ENCODE measurements at regions not wholly inside any gene's neighbourhood (a gene's known extent, or its start where the extent isn't known, plus 50 kb on each side); places are given as distances from the start of the nearest gene placed in this dataset.

DNA sequence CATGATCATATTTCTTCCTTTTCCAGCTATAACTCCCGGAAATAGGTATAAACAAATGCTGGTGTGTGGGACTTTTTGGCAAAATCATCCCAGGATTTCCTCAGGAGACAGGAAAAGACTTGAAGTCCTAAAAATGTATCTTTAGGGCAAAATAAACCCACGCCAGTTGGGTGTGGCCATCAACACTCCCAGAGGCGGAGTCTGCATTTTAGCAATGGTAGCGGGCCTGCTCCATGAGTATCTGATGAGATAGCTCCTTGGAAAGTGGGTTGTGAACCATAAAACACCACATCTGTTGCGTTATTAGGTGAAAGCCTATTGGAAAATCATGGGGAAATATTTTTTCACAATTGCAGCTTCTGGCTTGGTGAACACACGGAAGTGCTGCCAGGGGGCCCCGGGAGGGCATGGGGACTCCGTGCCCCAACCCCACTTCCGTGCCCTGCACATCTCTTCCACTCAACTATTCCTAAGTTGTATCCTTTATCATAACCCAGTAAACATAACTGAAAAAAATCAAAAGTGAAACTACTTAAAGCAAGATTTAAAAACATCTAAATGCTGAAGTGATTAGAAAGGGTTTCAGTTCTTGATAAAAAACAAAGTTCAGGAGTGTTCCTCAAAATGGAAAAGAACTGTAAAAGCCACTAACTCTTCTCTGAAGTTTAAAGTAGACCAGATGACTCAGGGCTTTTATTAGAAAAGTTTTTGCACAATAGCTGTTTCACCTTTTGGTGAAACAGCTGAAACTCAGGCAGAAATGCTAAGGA, 111.2 kb downstream of the LRRC70 start:
- no peaks in the 10 kb centered on the region for H3K4me1 ChIP-seq
- H3K36me3 ChIP-seq (replicated peaks in 1 of 2; ENCODE audit: insufficient read depth in 1 of 2, low read depth in 2 of 2): no peaks in the 10 kb centered on the region
- H3K4me3 ChIP-seq: no peak overlapping the region
- no peaks in the 10 kb centered on the region for H3K27me3 ChIP-seq
- H3K9me3 ChIP-seq: no peaks in the 10 kb centered on the region
- ATAC-seq (no peak), DNase-seq (no peak)
- WGBS, 2 donors: 68 to 69% methylated on average over 9 of the region's 9 CpGs
- H3K27ac ChIP-seq: no peak overlapping the region
- TF ChIP-seq, protein P1, sequence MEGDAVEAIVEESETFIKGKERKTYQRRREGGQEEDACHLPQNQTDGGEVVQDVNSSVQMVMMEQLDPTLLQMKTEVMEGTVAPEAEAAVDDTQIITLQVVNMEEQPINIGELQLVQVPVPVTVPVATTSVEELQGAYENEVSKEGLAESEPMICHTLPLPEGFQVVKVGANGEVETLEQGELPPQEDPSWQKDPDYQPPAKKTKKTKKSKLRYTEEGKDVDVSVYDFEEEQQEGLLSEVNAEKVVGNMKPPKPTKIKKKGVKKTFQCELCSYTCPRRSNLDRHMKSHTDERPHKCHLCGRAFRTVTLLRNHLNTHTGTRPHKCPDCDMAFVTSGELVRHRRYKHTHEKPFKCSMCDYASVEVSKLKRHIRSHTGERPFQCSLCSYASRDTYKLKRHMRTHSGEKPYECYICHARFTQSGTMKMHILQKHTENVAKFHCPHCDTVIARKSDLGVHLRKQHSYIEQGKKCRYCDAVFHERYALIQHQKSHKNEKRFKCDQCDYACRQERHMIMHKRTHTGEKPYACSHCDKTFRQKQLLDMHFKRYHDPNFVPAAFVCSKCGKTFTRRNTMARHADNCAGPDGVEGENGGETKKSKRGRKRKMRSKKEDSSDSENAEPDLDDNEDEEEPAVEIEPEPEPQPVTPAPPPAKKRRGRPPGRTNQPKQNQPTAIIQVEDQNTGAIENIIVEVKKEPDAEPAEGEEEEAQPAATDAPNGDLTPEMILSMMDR (IDR thresholded peaks at IDR 0.05): no peak
- no peak for TF ChIP-seq POLR2A (IDR thresholded peaks at IDR 0.05)
- intact Hi-C loops (cut with DNase I): no loop called here

DNA sequence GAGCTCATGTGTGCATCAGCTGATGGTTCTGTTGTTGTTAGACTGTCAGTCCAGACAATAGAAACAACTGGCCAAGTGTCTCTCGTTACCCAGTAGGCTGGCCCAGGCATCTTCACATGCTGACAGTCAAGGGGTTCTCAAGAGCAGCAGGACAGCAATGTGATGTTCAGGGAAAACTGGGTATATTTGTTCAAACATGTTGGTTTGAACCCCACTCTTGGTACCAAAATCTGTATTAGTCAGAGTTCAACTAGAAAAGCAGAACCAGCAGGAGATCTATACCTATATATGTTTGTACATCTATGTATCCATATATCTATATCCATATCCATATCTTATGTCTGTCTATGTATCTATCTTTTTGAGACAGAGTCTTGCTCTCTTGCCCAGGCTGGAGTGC, 108.1 kb downstream of the LRRC70 start:
- 59 to 89% methylated on average over 1 of the region's 1 CpG for WGBS, 2 donors
- no peaks in the 10 kb centered on the region for H3K4me1 ChIP-seq
- TF ChIP-seq, protein P1 (IDR thresholded peaks at IDR 0.05): no peak
- TF ChIP-seq POLR2A (IDR thresholded peaks at IDR 0.05): no peak
- H3K4me3 ChIP-seq: no peak overlapping the region
- no peak for ATAC-seq
- H3K27me3 ChIP-seq: no peaks in the 10 kb centered on the region
- intact Hi-C loops (cut with DNase I): no loop called here
- no peak overlapping the region for H3K27ac ChIP-seq
- no peak for DNase-seq
- no peaks in the 10 kb centered on the region for H3K36me3 ChIP-seq (replicated peaks in 1 of 2; ENCODE audit: insufficient read depth in 1 of 2, low read depth in 2 of 2)
- no peaks in the 10 kb centered on the region for H3K9me3 ChIP-seq

DNA sequence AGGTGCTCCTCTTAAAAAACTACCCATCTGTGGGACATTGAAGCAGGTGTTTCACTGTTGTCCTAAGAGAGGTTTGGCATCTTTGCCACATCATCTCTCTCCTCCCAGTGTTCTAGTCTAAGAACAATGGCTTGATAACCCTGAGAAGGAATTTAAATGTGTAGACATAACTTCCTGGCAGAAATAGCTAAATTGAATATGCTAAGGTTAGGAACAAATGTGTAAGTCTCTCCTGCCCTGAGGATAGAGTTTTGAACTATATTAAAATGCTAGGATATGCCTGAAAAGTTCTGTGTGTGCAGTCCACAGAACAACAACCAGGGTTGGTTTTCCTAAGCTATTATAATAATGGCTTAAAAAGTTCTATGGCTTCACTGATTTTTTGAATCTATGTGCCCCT, 106.6 kb downstream of the LRRC70 start:
- intact Hi-C loops (cut with DNase I): no loop called here
- H3K27me3 ChIP-seq: no peaks in the 10 kb centered on the region

DNA sequence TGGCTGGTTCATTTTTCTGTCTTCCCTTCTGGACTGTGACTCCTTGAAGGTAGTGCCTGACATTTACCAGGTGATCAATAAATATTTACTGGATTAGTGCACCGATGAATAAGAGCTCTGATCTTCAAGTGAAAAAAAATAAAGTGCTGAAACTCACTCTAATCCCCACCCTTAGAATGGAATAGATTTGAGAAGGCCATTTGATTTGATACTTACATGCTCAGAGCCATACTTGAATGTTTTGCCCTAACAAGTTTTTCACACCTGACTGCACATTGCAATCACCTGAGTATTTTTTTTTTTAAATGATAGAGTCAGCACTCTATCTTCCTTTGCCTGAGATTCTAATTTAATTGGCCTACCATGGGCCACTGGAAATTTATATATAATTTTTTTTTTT, 105.7 kb downstream of the LRRC70 start:
- H3K36me3 ChIP-seq (replicated peaks in 1 of 2; ENCODE audit: insufficient read depth in 1 of 2, low read depth in 2 of 2): no peaks in the 10 kb centered on the region
- H3K27ac ChIP-seq: no peak overlapping the region
- intact Hi-C loops (cut with DNase I): no loop called here
- no peak for ATAC-seq
- H3K4me1 ChIP-seq: no peaks in the 10 kb centered on the region
- TF ChIP-seq, protein P1 (IDR thresholded peaks at IDR 0.05): no peak
- TF ChIP-seq POLR2A (IDR thresholded peaks at IDR 0.05): no peak
- H3K27me3 ChIP-seq: no peaks in the 10 kb centered on the region
- H3K4me3 ChIP-seq: no peak overlapping the region
- 17 to 27% methylated on average over 1 of the region's 1 CpG for WGBS, 2 donors
- DNase-seq: no peak
- H3K9me3 ChIP-seq: peaks cover 0 to 5% (median 0%) of the 10 kb centered on the region in 3 donors

More for the DNA sequence above, 106.6 kb downstream of the LRRC70 start:
- ATAC-seq (no peak), DNase-seq (no peak)
- Histone ChIP-seq H3K27ac (no peak overlapping the region), H3K36me3 (replicated peaks in 1 of 2; ENCODE audit: insufficient read depth in 1 of 2, low read depth in 2 of 2) (no peaks in the 10 kb centered on the region), H3K4me1 (no peaks in the 10 kb centered on the region), H3K4me3 (no peak overlapping the region), H3K9me3 (no peaks in the 10 kb centered on the region)
- TF ChIP-seq, protein P1 (IDR thresholded peaks at IDR 0.05): no peak
- no peak for TF ChIP-seq POLR2A (IDR thresholded peaks at IDR 0.05)

DNA sequence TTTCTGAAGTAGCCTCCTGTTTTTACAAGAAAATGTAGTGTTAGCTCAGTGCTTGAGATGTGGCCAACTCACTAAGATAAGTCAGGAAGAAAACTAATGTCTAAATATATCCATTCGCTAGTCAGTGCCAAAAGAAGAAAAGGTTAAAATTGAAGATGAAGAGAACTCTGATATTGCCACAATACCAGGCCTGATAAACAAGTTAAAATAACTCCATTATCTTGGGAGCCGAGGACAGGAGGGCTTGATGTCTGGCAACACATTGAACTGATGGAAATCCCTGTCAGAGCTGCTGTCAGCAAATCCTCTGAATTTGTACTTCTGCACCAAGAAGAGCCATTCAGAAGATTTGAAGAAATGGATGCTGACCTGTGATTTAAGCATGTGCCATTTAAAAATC, 103.4 kb downstream of the LRRC70 start:
- TF ChIP-seq, protein P1 (IDR thresholded peaks at IDR 0.05): no peak
- no peak for TF ChIP-seq POLR2A (IDR thresholded peaks at IDR 0.05)
- ATAC-seq (no peak), DNase-seq (no peak)
- H3K4me3 ChIP-seq: no peak overlapping the region
- no peaks in the 10 kb centered on the region for H3K27me3 ChIP-seq
- intact Hi-C loops (cut with DNase I): no loop called here
- H3K9me3 ChIP-seq: peaks cover 0 to 7% (median 0%) of the 10 kb centered on the region in 3 donors
- H3K4me1 ChIP-seq: no peaks in the 10 kb centered on the region
- 52 to 62% methylated on average over 2 of the region's 2 CpGs for WGBS, 2 donors
- no peaks in the 10 kb centered on the region for H3K36me3 ChIP-seq (replicated peaks in 1 of 2; ENCODE audit: insufficient read depth in 1 of 2, low read depth in 2 of 2)
- no peak overlapping the region for H3K27ac ChIP-seq
